Esophagus (tissue), 2 donors: ENCODE measurements at regions not wholly inside any gene's neighbourhood (a gene's known extent, or its start where the extent isn't known, plus 50 kb on each side); places are given as distances from the start of the nearest gene placed in this dataset.
"Not testable (repeated sequence)": the region's sequence is repeated elsewhere in the genome, so short reads cannot be mapped to it uniquely, and the experiment has no call there.

Experiments
- H3K27ac ChIP-seq, 2 donors: one replicate each; pipeline ENCODE4 v1.5.1; 2013; ENCODE audit warnings: low read depth in 2 of 2, mild to moderate bottlenecking in 2 of 2, inconsistent platforms in 1 of 2, low read length in 1 of 2, moderate library complexity in 1 of 2
- H3K27me3 ChIP-seq, 2 donors: one replicate each; pipeline ENCODE4 v1.6.1; 2013; ENCODE audit warnings: low read length in 2 of 2, control low read depth in 1 of 2, mild to moderate bottlenecking in 1 of 2; ENCODE audit not compliant: insufficient read depth in 2 of 2, control insufficient read depth in 1 of 2
- H3K36me3 ChIP-seq, 2 donors: one replicate each; pipeline ENCODE4 v1.6.1; 2013; ENCODE audit warnings: low read length in 1 of 2; ENCODE audit not compliant: control insufficient read depth in 2 of 2, insufficient read depth in 2 of 2
- H3K4me1 ChIP-seq, 2 donors: one replicate each; pipeline ENCODE4 v1.6.1; 2013; ENCODE audit warnings: low read length in 1 of 2; ENCODE audit not compliant: control insufficient read depth in 2 of 2, insufficient read depth in 2 of 2
- H3K4me3 ChIP-seq, 2 donors: one replicate each; pipeline ENCODE4 v1.5.1; 2013; ENCODE audit warnings: low read length in 2 of 2, mild to moderate bottlenecking in 2 of 2, low read depth in 1 of 2, moderate library complexity in 1 of 2
- H3K9me3 ChIP-seq, 2 donors: one replicate each; pipeline ENCODE4 v1.6.1; 2013; ENCODE audit warnings: mild to moderate bottlenecking in 2 of 2, low read depth in 1 of 2, low read length in 1 of 2, moderate library complexity in 1 of 2; ENCODE audit not compliant: control insufficient read depth in 2 of 2, insufficient read depth in 1 of 2
- WGBS, 2 donors: extraction: QIAGEN DNeasy Blood & Tissue Kit; methylation state at CpG; one replicate each; pipeline ENCODE4 v1.1.7; 2013; 5-methylcytosine and 5-hydroxymethylcytosine counted together
- donor health status: healthy with polysubstance abuse.
- donor health status: Bipolar disorder and iron deficiency.

- Histone ChIP-seq H3K9me3 (peaks cover 0 to 3% of the 10 kb centered on the region in 2 donors), H3K27me3 (no peaks in the 10 kb centered on the region), H3K4me1 (peaks cover 0 to 2% of the 10 kb centered on the region in 2 donors), H3K27ac (no peak overlapping the region), H3K4me3 (no peak overlapping the region), H3K36me3 (no peaks in the 10 kb centered on the region)
- 90 to 92% methylated on average over 25 of the region's 25 CpGs for WGBS, 2 donors
Observed at GRCh38 chr18:76708722-76709353, 113.5 kb upstream of the ZNF236 start.

GRCh38 chr18:76708071-76708721 lies 114.2 kb upstream of the ZNF236 start:
- no peak overlapping the region for H3K4me3 ChIP-seq
- no peaks in the 10 kb centered on the region for H3K27me3 ChIP-seq
- peaks cover 0 to 2% of the 10 kb centered on the region in 2 donors for H3K4me1 ChIP-seq
- no peaks in the 10 kb centered on the region for H3K9me3 ChIP-seq
- H3K36me3 ChIP-seq: no peaks in the 10 kb centered on the region
- 92% methylated on average over 28 of the region's 28 CpGs for WGBS, 2 donors
- no peak overlapping the region for H3K27ac ChIP-seq

DNA sequence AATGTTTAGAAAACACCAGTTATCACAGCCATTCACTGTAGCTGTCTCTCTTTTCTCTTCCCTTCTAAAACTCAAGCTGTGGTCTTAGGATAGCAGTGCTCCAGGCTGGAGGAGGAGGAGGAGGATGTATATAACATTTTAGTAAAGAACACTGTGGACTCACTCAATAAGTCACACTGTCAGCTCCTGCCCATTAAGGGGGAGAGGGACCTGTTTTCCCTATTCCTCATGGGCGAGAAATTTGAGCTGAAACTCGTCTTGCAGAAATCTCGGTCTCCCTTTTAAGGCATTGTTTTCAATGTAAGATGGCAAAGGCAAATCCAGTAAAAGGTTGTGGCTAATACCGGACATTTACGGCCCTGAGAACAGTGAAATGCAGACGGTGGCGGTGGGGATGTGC lies 114.8 kb upstream of the ZNF236 start:
- H3K27ac ChIP-seq: no peak overlapping the region
- H3K27me3 ChIP-seq: no peaks in the 10 kb centered on the region
- H3K4me1 ChIP-seq: peaks cover 0 to 2% of the 10 kb centered on the region in 2 donors
- H3K36me3 ChIP-seq: no peaks in the 10 kb centered on the region
- 87 to 93% methylated on average over 7 of the region's 7 CpGs for WGBS, 2 donors
- H3K4me3 ChIP-seq: no peak overlapping the region
- no peaks in the 10 kb centered on the region for H3K9me3 ChIP-seq

DNA sequence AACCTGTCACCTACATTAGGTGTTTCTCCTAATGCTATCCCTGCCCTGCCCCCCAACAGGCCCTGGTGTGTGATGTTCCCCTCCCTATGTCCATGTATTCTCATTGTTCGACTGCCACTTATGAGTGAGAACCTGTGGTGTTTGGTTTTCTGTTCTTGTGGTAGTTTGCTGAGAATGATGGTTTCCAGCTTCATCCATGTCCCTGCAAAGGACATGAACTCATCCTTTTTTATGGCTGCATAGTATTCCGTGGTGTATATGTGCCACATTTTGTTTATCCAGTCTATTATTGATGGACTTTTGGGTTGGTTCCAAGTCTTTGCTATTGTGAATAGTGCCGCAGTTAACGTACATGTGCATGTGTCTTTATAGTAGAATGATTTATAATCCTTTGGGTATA lies 117.8 kb upstream of the ZNF236 start:
- WGBS, 2 donors: 89 to 90% methylated on average over 4 of the region's 4 CpGs
- H3K4me1 ChIP-seq, H3K9me3 ChIP-seq: not testable (repeated sequence)

GRCh38 chr18:76699923-76700322 lies 122.4 kb upstream of the ZNF236 start:
- H3K4me3 ChIP-seq: no peak overlapping the region
- no peak overlapping the region for H3K27ac ChIP-seq
- H3K27me3 ChIP-seq: no peaks in the 10 kb centered on the region
- H3K36me3 ChIP-seq: no peaks in the 10 kb centered on the region
- WGBS, 2 donors: 78 to 79% methylated on average over 11 of the region's 11 CpGs
- no peaks in the 10 kb centered on the region for H3K4me1 ChIP-seq
- no peaks in the 10 kb centered on the region for H3K9me3 ChIP-seq

More for the DNA sequence above, 117.8 kb upstream of the ZNF236 start:
- not testable (repeated sequence) for H3K4me3 ChIP-seq, H3K36me3 ChIP-seq, H3K27me3 ChIP-seq, H3K27ac ChIP-seq

GRCh38 chr18:76697441-76697901 lies 124.9 kb upstream of the ZNF236 start:
- 17 to 19% methylated on average over 13 of the region's 13 CpGs for WGBS, 2 donors
- Histone ChIP-seq H3K4me1 (no peaks in the 10 kb centered on the region), H3K27me3 (no peaks in the 10 kb centered on the region), H3K36me3 (no peaks in the 10 kb centered on the region), H3K4me3 (no peak overlapping the region), H3K27ac (no peak overlapping the region), H3K9me3 (no peaks in the 10 kb centered on the region)

DNA sequence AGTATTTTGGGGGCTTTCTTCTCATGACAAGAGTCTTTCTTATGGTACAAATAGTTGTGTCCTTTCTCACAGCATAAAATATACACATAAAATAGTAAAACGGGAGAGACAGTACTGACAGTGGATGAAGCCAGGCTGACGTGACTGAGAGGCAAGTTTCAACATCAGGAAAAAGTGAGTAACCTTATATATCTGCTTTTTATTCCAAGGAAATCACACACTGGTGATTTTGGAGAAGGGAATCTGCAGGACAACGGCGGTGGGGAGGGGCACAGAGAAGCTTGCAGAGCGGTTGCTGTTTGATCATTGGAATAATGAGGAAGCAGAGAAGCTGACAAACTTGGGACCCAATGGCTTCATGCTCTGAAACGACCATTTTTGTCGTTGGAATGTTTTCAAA lies 130.6 kb upstream of the ZNF236 start:
- 49 to 58% methylated on average over 7 of the region's 7 CpGs for WGBS, 2 donors
- no peaks in the 10 kb centered on the region for H3K36me3 ChIP-seq
- H3K4me3 ChIP-seq: no peak overlapping the region
- H3K27ac ChIP-seq: no peak overlapping the region
- no peaks in the 10 kb centered on the region for H3K9me3 ChIP-seq
- no peaks in the 10 kb centered on the region for H3K27me3 ChIP-seq
- peaks cover 2 to 4% of the 10 kb centered on the region in 2 donors for H3K4me1 ChIP-seq

GRCh38 chr18:76689646-76690264 lies 132.6 kb upstream of the ZNF236 start:
- Histone ChIP-seq H3K27ac (no peak overlapping the region), H3K9me3 (no peaks in the 10 kb centered on the region), H3K4me3 (no peak overlapping the region), H3K27me3 (no peaks in the 10 kb centered on the region), H3K36me3 (no peaks in the 10 kb centered on the region), H3K4me1 (peaks cover 2 to 4% of the 10 kb centered on the region in 2 donors)
- 56 to 57% methylated on average over 7 of the region's 7 CpGs for WGBS, 2 donors

DNA sequence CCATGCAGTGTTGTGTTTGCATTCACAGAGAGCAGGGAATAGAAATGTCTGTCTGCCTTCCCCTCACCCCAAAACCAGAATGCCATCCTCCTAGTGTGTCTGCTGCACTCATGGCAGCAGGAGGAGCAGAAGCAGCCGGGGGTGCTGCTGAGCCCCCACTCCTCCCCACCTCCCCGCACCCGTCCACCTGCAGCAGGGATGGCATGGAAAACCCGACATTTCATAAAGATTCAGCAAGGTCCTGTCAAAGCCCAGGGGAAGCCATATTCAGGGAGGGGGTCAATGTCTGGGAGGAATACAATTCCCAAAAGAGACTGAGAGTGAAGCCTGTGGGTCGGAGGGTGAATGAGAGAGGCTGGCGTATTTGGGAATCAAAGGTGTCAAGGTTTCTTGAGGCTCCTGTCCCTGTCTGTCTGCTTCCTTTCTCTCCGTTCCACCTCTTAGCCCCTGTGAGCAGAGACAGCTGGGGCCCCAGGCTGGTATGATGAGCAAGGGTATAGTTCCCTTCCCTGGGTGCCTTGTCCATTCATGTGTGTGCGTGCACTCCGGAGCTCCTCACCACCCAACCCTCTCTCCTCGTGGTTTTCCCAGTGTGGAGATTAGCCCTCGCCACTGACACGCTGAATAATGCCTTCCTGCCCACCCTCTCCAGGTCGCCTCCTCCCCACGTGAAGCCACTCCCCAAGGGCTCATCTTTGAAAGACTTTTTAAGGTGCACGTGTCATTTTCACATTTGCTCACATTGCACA lies 133.5 kb upstream of the ZNF236 start:
- no peaks in the 10 kb centered on the region for H3K27me3 ChIP-seq
- H3K36me3 ChIP-seq: no peaks in the 10 kb centered on the region
- no peak overlapping the region for H3K27ac ChIP-seq
- H3K4me3 ChIP-seq: no peak overlapping the region
- peaks cover 2 to 4% of the 10 kb centered on the region in 2 donors for H3K4me1 ChIP-seq
- 46 to 49% methylated on average over 15 of the region's 15 CpGs for WGBS, 2 donors
- H3K9me3 ChIP-seq: no peaks in the 10 kb centered on the region
